HFFc6 (cell line): ENCODE measurements at regions not wholly inside any gene's neighbourhood (a gene's known extent, or its start where the extent isn't known, plus 50 kb on each side); places are given as distances from the start of the nearest gene placed in this dataset.

Experiments
- DNase-seq: peaks from one replicate; pipeline ENCODE4 v3.0.0-alpha.2; 2018
- H3K27ac Mint-ChIP-seq: 2 replicates; pipeline ENCODE4 v1.8.0; 2020; ENCODE audit warnings: mild to moderate bottlenecking, mixed read lengths
- H3K27me3 Mint-ChIP-seq: 2 replicates; pipeline ENCODE4 v1.8.0; 2021; ENCODE audit warnings: mild to moderate bottlenecking, moderate library complexity, mixed read lengths; ENCODE audit not compliant: insufficient read depth
- H3K36me3 Mint-ChIP-seq: 2 replicates; pipeline ENCODE4 v1.8.0; 2021; ENCODE audit warnings: low read depth, mixed read lengths
- H3K4me1 Mint-ChIP-seq: 2 replicates; pipeline ENCODE4 v1.8.0; 2020; ENCODE audit warnings: low read depth, mixed read lengths
- H3K4me3 Mint-ChIP-seq: 2 replicates; pipeline ENCODE4 v1.8.0; 2020; ENCODE audit warnings: mild to moderate bottlenecking, moderate library complexity, mixed read lengths
- H3K9me3 Mint-ChIP-seq: 2 replicates; pipeline ENCODE4 v1.8.0; 2020; ENCODE audit warnings: mild to moderate bottlenecking, mixed read lengths
- CTCF ChIP-seq: fragments of 200-600 bp; sonication (generic); IDR thresholded peaks from 2 replicates; pipeline ENCODE4 v1.5.0; 2021; ENCODE audit warnings: antibody characterized with exemption, mild to moderate bottlenecking

GRCh38 chr13:20348018-20348417, 115.9 kb upstream of the GJB6 start:
- H3K4me1 Mint-ChIP-seq: peaks cover 15% of the 10 kb centered on the region
- no peak for DNase-seq
- no peaks in the 10 kb centered on the region for H3K36me3 Mint-ChIP-seq
- H3K4me3 Mint-ChIP-seq: no peak overlapping the region
- no peak overlapping the region for H3K27ac Mint-ChIP-seq
- peaks cover 48% of the 10 kb centered on the region for H3K27me3 Mint-ChIP-seq
- TF ChIP-seq CTCF: no peak
- H3K9me3 Mint-ChIP-seq: no peaks in the 10 kb centered on the region

GRCh38 chr13:20344836-20345490, 112.8 kb upstream of the GJB6 start:
- no peaks in the 10 kb centered on the region for H3K36me3 Mint-ChIP-seq
- H3K9me3 Mint-ChIP-seq: no peaks in the 10 kb centered on the region
- H3K4me1 Mint-ChIP-seq: peaks cover 11% of the 10 kb centered on the region
- H3K27ac Mint-ChIP-seq: no peak overlapping the region
- no peak overlapping the region for H3K4me3 Mint-ChIP-seq
- no peak for TF ChIP-seq CTCF
- H3K27me3 Mint-ChIP-seq: peaks cover 46% of the 10 kb centered on the region
- DNase-seq: no peak

GRCh38 chr13:20342311-20342710, 110.2 kb upstream of the GJB6 start:
- peaks cover 30% of the 10 kb centered on the region for H3K27me3 Mint-ChIP-seq
- H3K27ac Mint-ChIP-seq: no peak overlapping the region
- H3K9me3 Mint-ChIP-seq: no peaks in the 10 kb centered on the region
- H3K4me1 Mint-ChIP-seq: peaks cover 28% of the 10 kb centered on the region
- no peak for TF ChIP-seq CTCF
- H3K36me3 Mint-ChIP-seq: no peaks in the 10 kb centered on the region
- no peak overlapping the region for H3K4me3 Mint-ChIP-seq
- no peak for DNase-seq

GRCh38 chr13:20340759-20341171, 108.6 kb upstream of the GJB6 start:
- H3K4me1 Mint-ChIP-seq: peaks cover 28% of the 10 kb centered on the region
- H3K9me3 Mint-ChIP-seq: no peaks in the 10 kb centered on the region
- H3K27me3 Mint-ChIP-seq: peaks cover 23% of the 10 kb centered on the region
- H3K36me3 Mint-ChIP-seq: no peaks in the 10 kb centered on the region
- no peak for TF ChIP-seq CTCF
- H3K27ac Mint-ChIP-seq: no peak overlapping the region
- no peak overlapping the region for H3K4me3 Mint-ChIP-seq
- no peak for DNase-seq

- H3K27ac Mint-ChIP-seq: no peak overlapping the region
- peaks cover 28% of the 10 kb centered on the region for H3K4me1 Mint-ChIP-seq
- no peaks in the 10 kb centered on the region for H3K36me3 Mint-ChIP-seq
- H3K27me3 Mint-ChIP-seq: peaks cover 19% of the 10 kb centered on the region
- DNase-seq: no peak
- no peak for TF ChIP-seq CTCF
- no peak overlapping the region for H3K4me3 Mint-ChIP-seq
- no peaks in the 10 kb centered on the region for H3K9me3 Mint-ChIP-seq
These were observed 108.1 kb upstream of the GJB6 start for GRCh38 chr13:20340136-20340758.
